Prostate gland (tissue), 2 donors: ENCODE measurements at regions not wholly inside any gene's neighbourhood (a gene's known extent, or its start where the extent isn't known, plus 50 kb on each side); places are given as distances from the start of the nearest gene placed in this dataset.

Source experiments
- DNase-seq: peaks from one replicate; pipeline ENCODE4 v3.0.0-alpha.2; 2019; ENCODE audit warnings: low spot score
- H3K27ac ChIP-seq, 2 donors: fragments of 200-600 bp; sonication (generic); 2 replicates each; pipeline ENCODE4 v1.5.1; 2017 to 2019
- H3K27me3 ChIP-seq: fragments of 200-600 bp; sonication (generic); replicated peaks from 2 replicates; pipeline ENCODE4 v1.5.1; 2019; ENCODE audit not compliant: insufficient read depth
- H3K36me3 ChIP-seq, 2 donors: fragments of 200-600 bp; sonication (generic); 1 replicate in 1 of 2; 2 replicates in 1 of 2; pipeline versions ENCODE4 v1.5.1 to v1.8.1; 2017 to 2019
- H3K4me1 ChIP-seq: fragments of 200-600 bp; sonication (generic); replicated peaks from 2 replicates; pipeline ENCODE4 v1.5.1; 2019
- H3K4me3 ChIP-seq, 2 donors: fragments of 200-600 bp; sonication (generic); 2 replicates each; pipeline ENCODE4 v1.5.1; 2017 to 2019
- H3K9me3 ChIP-seq: fragments of 200-600 bp; sonication (generic); 2 replicates; pipeline ENCODE4 v1.5.1; 2017
- POLR2A ChIP-seq: fragments of 450-650 bp; IDR thresholded peaks from one replicate; pipeline ENCODE4 v1.6.1; 2016; ENCODE audit warnings: antibody characterized with exemption, mild to moderate bottlenecking
- POLR2AphosphoS5 ChIP-seq: sonication (generic); formaldehyde crosslinking; IDR thresholded peaks from one replicate; pipeline ENCODE4 v1.6.1; 2017; ENCODE audit warnings: antibody characterized with exemption
- WGBS: methylation state at CpG from one replicate; pipeline ENCODE4 v1.1.5; 2018; 5-methylcytosine and 5-hydroxymethylcytosine counted together
- intact Hi-C: fragments of 100-400 bp; cut with DNase I; formaldehyde crosslinking; loops from one replicate; pipeline ENCODE4 v1.14.2; 2022
- TF ChIP-seq, protein P1 (sequence below), 4 experiments: fragments of 200-600 bp in 2 of 4; fragments of 450-650 bp in 2 of 4; sonication (generic) in 2 of 4; IDR thresholded peaks; 1 replicate in 3 of 4; 2 replicates in 1 of 4; pipeline ENCODE4 v1.5.1; 2016 to 2019; ENCODE audit warnings: antibody characterized with exemption in 4 of 4, mild to moderate bottlenecking in 2 of 4, moderate library complexity in 2 of 4

- no peaks in the 10 kb centered on the region for H3K27me3 ChIP-seq
- WGBS, result 69% methylated on average over 5 of the region's 5 CpGs
- TF ChIP-seq, protein P1, sequence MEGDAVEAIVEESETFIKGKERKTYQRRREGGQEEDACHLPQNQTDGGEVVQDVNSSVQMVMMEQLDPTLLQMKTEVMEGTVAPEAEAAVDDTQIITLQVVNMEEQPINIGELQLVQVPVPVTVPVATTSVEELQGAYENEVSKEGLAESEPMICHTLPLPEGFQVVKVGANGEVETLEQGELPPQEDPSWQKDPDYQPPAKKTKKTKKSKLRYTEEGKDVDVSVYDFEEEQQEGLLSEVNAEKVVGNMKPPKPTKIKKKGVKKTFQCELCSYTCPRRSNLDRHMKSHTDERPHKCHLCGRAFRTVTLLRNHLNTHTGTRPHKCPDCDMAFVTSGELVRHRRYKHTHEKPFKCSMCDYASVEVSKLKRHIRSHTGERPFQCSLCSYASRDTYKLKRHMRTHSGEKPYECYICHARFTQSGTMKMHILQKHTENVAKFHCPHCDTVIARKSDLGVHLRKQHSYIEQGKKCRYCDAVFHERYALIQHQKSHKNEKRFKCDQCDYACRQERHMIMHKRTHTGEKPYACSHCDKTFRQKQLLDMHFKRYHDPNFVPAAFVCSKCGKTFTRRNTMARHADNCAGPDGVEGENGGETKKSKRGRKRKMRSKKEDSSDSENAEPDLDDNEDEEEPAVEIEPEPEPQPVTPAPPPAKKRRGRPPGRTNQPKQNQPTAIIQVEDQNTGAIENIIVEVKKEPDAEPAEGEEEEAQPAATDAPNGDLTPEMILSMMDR (IDR thresholded peaks at IDR 0.05), result no peak
- TF ChIP-seq POLR2AphosphoS5, result no peak
- TF ChIP-seq POLR2A, result no peak
- intact Hi-C loops, result no loop called here
- H3K4me3 ChIP-seq, result no peak overlapping the region
- no peaks in the 10 kb centered on the region for H3K36me3 ChIP-seq
- no peaks in the 10 kb centered on the region for H3K9me3 ChIP-seq
- no peak overlapping the region for H3K27ac ChIP-seq
- no peaks in the 10 kb centered on the region for H3K4me1 ChIP-seq
- DNase-seq, result no peak
These were observed 666.7 kb downstream of the NCAM2 start for GRCh38 chr21:21664871-21665270.

- intact Hi-C loops, result no loop called here
- Histone ChIP-seq H3K27me3 (no peaks in the 10 kb centered on the region), H3K4me3 (no peak overlapping the region), H3K9me3 (no peaks in the 10 kb centered on the region), H3K4me1 (no peaks in the 10 kb centered on the region), H3K36me3 (no peaks in the 10 kb centered on the region), H3K27ac (no peak overlapping the region)
- 83% methylated on average over 1 of the region's 1 CpG for WGBS
- no peak for DNase-seq
- TF ChIP-seq, protein P1 (IDR thresholded peaks at IDR 0.05), result no peak
- no peak for TF ChIP-seq POLR2A
- no peak for TF ChIP-seq POLR2AphosphoS5
These were observed 668.5 kb downstream of the NCAM2 start for GRCh38 chr21:21666689-21667088.

GRCh38 chr21:21668198-21668597, 670.0 kb downstream of the NCAM2 start:
- Histone ChIP-seq H3K27ac (no peak overlapping the region), H3K4me1 (no peaks in the 10 kb centered on the region), H3K36me3 (no peaks in the 10 kb centered on the region), H3K27me3 (no peaks in the 10 kb centered on the region), H3K9me3 (no peaks in the 10 kb centered on the region), H3K4me3 (no peak overlapping the region)
- no peak for TF ChIP-seq POLR2AphosphoS5
- TF ChIP-seq, protein P1 (IDR thresholded peaks at IDR 0.05), result no peak
- 100% methylated on average over 1 of the region's 1 CpG for WGBS
- no peak for DNase-seq
- intact Hi-C loops, result no loop called here

GRCh38 chr21:21673959-21674358, 675.8 kb downstream of the NCAM2 start:
- 46% methylated on average over 1 of the region's 1 CpG for WGBS
- Histone ChIP-seq H3K36me3 (no peaks in the 10 kb centered on the region), H3K27me3 (no peaks in the 10 kb centered on the region), H3K27ac (no peak overlapping the region), H3K4me3 (no peak overlapping the region), H3K9me3 (no peaks in the 10 kb centered on the region), H3K4me1 (no peaks in the 10 kb centered on the region)
- no peak for TF ChIP-seq POLR2A
- DNase-seq, result no peak
- intact Hi-C loops, result no loop called here

- WGBS, result 70% methylated on average over 5 of the region's 5 CpGs
- Histone ChIP-seq H3K4me3 (no peak overlapping the region), H3K4me1 (no peaks in the 10 kb centered on the region), H3K9me3 (no peaks in the 10 kb centered on the region), H3K27ac (no peak overlapping the region), H3K36me3 (no peaks in the 10 kb centered on the region), H3K27me3 (no peaks in the 10 kb centered on the region)
- DNase-seq, result no peak
- TF ChIP-seq POLR2A (no peak), POLR2AphosphoS5 (no peak)
- TF ChIP-seq, protein P1 (IDR thresholded peaks at IDR 0.05), result no peak
- intact Hi-C loops, result no loop called here
These were observed 677.4 kb downstream of the NCAM2 start for GRCh38 chr21:21675601-21676000.
